ENCODE measurements at regions not wholly inside any gene's neighbourhood (a gene's known extent, or its start where the extent isn't known, plus 50 kb on each side); places are given as distances from the start of the nearest gene placed in this dataset.

GRCh38 chr19:31501427-31502195, 152.4 kb upstream of the TSHZ3 start:
- no peak for DNase-seq (ENCODE audit: low read depth)

- DNase-seq (ENCODE audit: low read depth), result no peak
Measured at GRCh38 chr19:31502536-31503170, 153.4 kb upstream of the TSHZ3 start.

- no peak for DNase-seq (ENCODE audit: low read depth)
Measured at GRCh38 chr19:31503211-31503610, 154.0 kb upstream of the TSHZ3 start.

GRCh38 chr19:31504221-31504620, 155.0 kb upstream of the TSHZ3 start:
- no peak for DNase-seq (ENCODE audit: low read depth)

GRCh38 chr19:31505596-31505910, 156.3 kb upstream of the TSHZ3 start:
- no peak for DNase-seq (ENCODE audit: low read depth)

- DNase-seq (ENCODE audit: low read depth), result no peak
Measured at GRCh38 chr19:31506102-31506501, 156.9 kb upstream of the TSHZ3 start.

- no peak for DNase-seq (ENCODE audit: low read depth)
Measured at GRCh38 chr19:31510635-31511034, 161.4 kb upstream of the TSHZ3 start.

- DNase-seq (ENCODE audit: low read depth), result no peak
Measured at GRCh38 chr19:31511098-31511497, 161.9 kb upstream of the TSHZ3 start.

GRCh38 chr19:31511696-31512095, 162.5 kb upstream of the TSHZ3 start:
- DNase-seq (ENCODE audit: low read depth), result no peak

GRCh38 chr19:31512181-31512970, 163.1 kb upstream of the TSHZ3 start:
- DNase-seq (ENCODE audit: low read depth), result no peak

GRCh38 chr19:31513841-31514240, 164.6 kb upstream of the TSHZ3 start:
- no peak for DNase-seq (ENCODE audit: low read depth)

- no peak for DNase-seq (ENCODE audit: low read depth)
Measured at GRCh38 chr19:31515931-31516330, 166.7 kb upstream of the TSHZ3 start.

- no peak for DNase-seq (ENCODE audit: low read depth)
Measured at GRCh38 chr19:31516756-31517155, 167.5 kb upstream of the TSHZ3 start.

- DNase-seq (ENCODE audit: low read depth), result no peak
Measured at GRCh38 chr19:31517224-31518180, 168.3 kb upstream of the TSHZ3 start.

- DNase-seq (ENCODE audit: low read depth), result no peak
Measured at GRCh38 chr19:31518216-31519020, 169.2 kb upstream of the TSHZ3 start.

- DNase-seq (ENCODE audit: low read depth), result no peak
Measured at GRCh38 chr19:31519256-31519655, 170.0 kb upstream of the TSHZ3 start.

GRCh38 chr19:31519908-31520307, 170.7 kb upstream of the TSHZ3 start:
- no peak for DNase-seq (ENCODE audit: low read depth)

GRCh38 chr19:31520633-31521032, 171.4 kb upstream of the TSHZ3 start:
- no peak for DNase-seq (ENCODE audit: low read depth)

- no peak for DNase-seq (ENCODE audit: low read depth)
Measured at GRCh38 chr19:31525610-31526147, 176.4 kb upstream of the TSHZ3 start.

- DNase-seq (ENCODE audit: low read depth), result no peak
Measured at GRCh38 chr19:31527443-31527842, 178.2 kb upstream of the TSHZ3 start.

- DNase-seq (ENCODE audit: low read depth), result no peak
Measured at GRCh38 chr19:31528261-31528660, 179.0 kb upstream of the TSHZ3 start.

All from Daoy (cell line).